Glutamatergic neuron (in vitro differentiated cells): ENCODE measurements at regions not wholly inside any gene's neighbourhood (a gene's known extent, or its start where the extent isn't known, plus 50 kb on each side); places are given as distances from the start of the nearest gene placed in this dataset.

Experiments
- DNase-seq: peaks from one replicate; pipeline ENCODE4 v3.0.0; 2022
- H3K27ac Mint-ChIP-seq: one replicate; pipeline ENCODE4 v1.8.0; 2020; ENCODE audit warnings: mild to moderate bottlenecking, mixed read lengths, inconsistent platforms; ENCODE audit not compliant: unreplicated experiment
- H3K27me3 Mint-ChIP-seq: one replicate; pipeline ENCODE4 v1.8.0; 2020; ENCODE audit warnings: mild to moderate bottlenecking, moderate library complexity, mixed read lengths, inconsistent platforms; ENCODE audit not compliant: unreplicated experiment
- H3K36me3 Mint-ChIP-seq: one replicate; pipeline ENCODE4 v1.8.0; 2020; ENCODE audit warnings: mild to moderate bottlenecking, mixed read lengths, inconsistent platforms; ENCODE audit not compliant: unreplicated experiment
- H3K4me1 Mint-ChIP-seq: one replicate; pipeline ENCODE4 v1.8.0; 2020; ENCODE audit warnings: mild to moderate bottlenecking, low read depth, mixed read lengths, inconsistent platforms; ENCODE audit not compliant: unreplicated experiment
- H3K4me3 Mint-ChIP-seq: one replicate; pipeline ENCODE4 v1.8.0; 2020; ENCODE audit warnings: mild to moderate bottlenecking, mixed read lengths, inconsistent platforms; ENCODE audit not compliant: unreplicated experiment
- H3K9me3 Mint-ChIP-seq: one replicate; pipeline ENCODE4 v1.8.0; 2020; ENCODE audit warnings: mild to moderate bottlenecking, moderate library complexity, mixed read lengths, inconsistent platforms; ENCODE audit not compliant: unreplicated experiment
- CTCF ChIP-seq: fragments of 200-600 bp; sonication (generic); IDR thresholded peaks from one replicate; pipeline ENCODE4 v1.5.0; 2021; ENCODE audit not compliant: partially characterized antibody, unreplicated experiment

- TF ChIP-seq CTCF: no peak
- no peak overlapping the region for H3K4me3 Mint-ChIP-seq
- H3K4me1 Mint-ChIP-seq: peaks cover 7% of the 10 kb centered on the region
- no peak for DNase-seq
- no peak overlapping the region for H3K27ac Mint-ChIP-seq
- no peaks in the 10 kb centered on the region for H3K9me3 Mint-ChIP-seq
- H3K36me3 Mint-ChIP-seq: no peaks in the 10 kb centered on the region
- peaks cover 4% of the 10 kb centered on the region for H3K27me3 Mint-ChIP-seq
These were observed 101.7 kb downstream of the B3GNT2 start for GRCh38 chr2:62297624-62298010.

DNA sequence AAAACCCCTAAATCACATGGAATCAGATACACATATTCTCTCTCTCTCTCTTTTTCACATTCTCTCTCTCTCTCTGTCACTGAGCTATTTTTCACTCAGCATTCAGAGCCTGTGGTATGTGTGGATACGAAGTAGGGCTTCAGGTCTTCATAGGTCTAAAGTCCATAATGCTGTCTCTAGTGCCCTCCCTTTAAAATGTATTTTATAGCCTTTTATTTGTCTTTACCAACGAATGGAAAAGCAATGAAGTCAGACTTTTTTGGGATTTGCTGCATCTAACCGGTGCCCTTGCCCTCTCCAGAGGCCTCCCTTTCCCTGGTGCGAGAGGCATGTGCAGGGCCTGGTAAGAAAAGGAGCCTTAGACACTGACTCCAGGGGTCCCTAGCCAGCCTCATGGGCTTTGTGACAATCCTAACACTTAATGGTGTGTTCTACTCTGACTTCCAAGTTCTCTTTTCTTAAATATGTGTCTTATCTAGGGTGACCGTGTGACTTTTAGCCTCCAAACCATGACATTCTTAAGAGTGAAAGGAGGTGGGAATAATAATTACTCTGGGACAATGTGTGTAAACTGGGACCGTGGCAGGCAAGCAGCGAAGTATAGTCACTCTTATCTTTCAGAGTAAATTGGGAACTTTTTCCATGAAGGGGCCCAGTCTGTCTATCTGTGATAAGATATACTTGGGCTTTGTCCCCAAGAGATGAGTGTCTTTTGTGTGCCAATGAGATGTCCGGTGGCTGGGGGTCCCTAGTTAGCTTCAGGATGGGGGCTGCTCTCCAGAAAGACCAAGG, 101.1 kb downstream of the B3GNT2 start:
- DNase-seq: no peak
- Mint-ChIP-seq H3K4me3 (no peak overlapping the region), H3K36me3 (no peaks in the 10 kb centered on the region), H3K4me1 (peaks cover 7% of the 10 kb centered on the region), H3K9me3 (no peaks in the 10 kb centered on the region), H3K27ac (no peak overlapping the region), H3K27me3 (peaks cover 4% of the 10 kb centered on the region)
- no peak for TF ChIP-seq CTCF

DNA sequence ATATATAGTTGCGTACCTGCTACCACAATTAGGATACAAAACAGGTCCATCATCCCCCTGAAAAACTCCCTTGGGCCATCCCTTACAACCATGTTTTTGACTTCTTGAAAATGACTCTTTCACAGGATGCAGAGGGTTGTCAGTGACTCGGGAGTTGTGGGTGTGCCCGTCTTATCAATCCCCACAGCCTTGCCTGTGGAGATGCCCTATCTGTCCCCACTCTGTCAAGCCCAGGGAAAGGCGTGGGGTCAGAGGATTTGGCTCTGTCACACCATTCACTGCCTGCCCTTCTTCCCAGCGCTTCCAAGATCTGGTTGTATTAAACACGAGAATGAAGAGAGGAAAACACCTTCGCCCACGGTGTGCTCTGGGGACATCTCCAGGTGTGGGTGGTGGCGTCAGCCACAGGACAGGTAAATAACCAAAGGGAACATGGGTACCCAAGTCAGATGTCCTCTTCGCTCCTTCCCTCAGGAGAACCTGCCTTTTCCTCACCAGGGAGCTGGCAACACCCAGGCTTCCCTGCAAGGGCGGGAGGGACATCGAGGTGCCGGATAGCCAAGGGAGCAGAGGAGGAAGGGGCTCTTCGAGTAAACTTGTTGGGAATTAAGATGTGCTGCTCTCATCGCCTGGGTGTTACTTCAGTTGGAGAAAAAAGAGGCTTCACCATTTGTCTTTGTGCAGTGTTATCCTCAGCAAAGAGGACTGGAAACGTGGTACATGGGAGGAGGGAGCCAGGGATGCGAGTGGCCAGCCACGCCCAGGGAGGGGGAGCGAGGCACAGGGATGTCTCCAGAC, 100.3 kb downstream of the B3GNT2 start:
- DNase-seq: no peak
- no peak for TF ChIP-seq CTCF
- H3K4me1 Mint-ChIP-seq: peaks cover 7% of the 10 kb centered on the region
- H3K27ac Mint-ChIP-seq: no peak overlapping the region
- H3K9me3 Mint-ChIP-seq: no peaks in the 10 kb centered on the region
- no peak overlapping the region for H3K4me3 Mint-ChIP-seq
- no peaks in the 10 kb centered on the region for H3K36me3 Mint-ChIP-seq
- H3K27me3 Mint-ChIP-seq: peaks cover 4% of the 10 kb centered on the region

DNA sequence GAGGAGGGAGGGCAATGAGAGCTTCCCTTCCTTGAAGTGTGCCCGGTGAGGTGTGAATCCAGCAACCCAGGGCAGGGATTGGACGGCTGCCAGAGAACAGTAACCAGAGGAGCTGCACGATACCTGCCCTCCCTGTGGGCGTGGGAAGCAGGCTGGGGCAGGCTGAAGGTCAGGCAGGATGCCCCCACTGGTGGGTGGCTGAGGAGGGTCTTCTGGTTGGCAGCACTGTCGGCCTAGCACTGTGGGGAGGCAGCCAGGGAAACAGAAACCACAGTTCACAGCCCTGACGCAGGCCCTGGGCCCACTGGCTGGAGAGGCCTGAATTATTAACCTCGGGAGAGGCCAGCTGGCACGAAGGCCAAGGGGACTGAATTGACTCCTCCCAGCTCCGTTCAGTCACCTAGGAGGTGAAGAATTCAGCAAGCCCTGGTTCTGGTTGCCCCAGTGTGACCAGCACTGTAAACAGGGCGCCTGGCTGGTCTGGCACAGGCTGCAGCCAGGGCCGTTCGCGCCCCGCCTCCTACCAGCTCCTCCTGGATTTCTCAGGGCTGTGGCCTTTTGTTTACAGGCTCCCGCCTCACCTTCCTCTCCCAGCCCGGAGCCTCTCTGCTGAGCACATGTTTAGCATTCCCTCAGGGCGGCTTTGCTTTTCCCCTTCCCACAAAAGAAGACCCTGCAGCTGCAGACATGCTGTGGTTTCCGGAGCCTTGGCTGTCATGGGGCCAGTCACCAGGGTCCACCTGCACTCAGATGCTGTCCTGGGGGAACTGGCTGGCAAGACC, 97.8 kb downstream of the B3GNT2 start:
- DNase-seq: peak; percentile 30
- no peak for TF ChIP-seq CTCF
- peaks cover 4% of the 10 kb centered on the region for H3K27me3 Mint-ChIP-seq
- H3K4me1 Mint-ChIP-seq: peaks cover 7% of the 10 kb centered on the region
- no peaks in the 10 kb centered on the region for H3K36me3 Mint-ChIP-seq
- peaks cover 3% of the 10 kb centered on the region for H3K9me3 Mint-ChIP-seq
- H3K4me3 Mint-ChIP-seq: no peak overlapping the region
- H3K27ac Mint-ChIP-seq: no peak overlapping the region
